ENCODE measurements at regions not wholly inside any gene's neighbourhood (a gene's known extent, or its start where the extent isn't known, plus 50 kb on each side); places are given as distances from the start of the nearest gene placed in this dataset.
A peak's percentile ranks its signal among the peaks of the same experiment; 100 is the strongest.

- TF ChIP-seq TFE3 (CRISPR knock-in tag; IDR thresholded peaks at IDR 0.05) (peak; percentile 98), GTF2E2 (tag; IDR thresholded peaks at IDR 0.05) (no peak), ZNF431 (CRISPR knock-in tag; IDR thresholded peaks at IDR 0.05) (no peak), NKRF (IDR thresholded peaks at IDR 0.05; ENCODE audit: borderline replicate concordance) (no peak), MAFG (tag; conservative IDR thresholded peaks at IDR 0.05) (no peak), ZNF696 (CRISPR knock-in tag; conservative IDR thresholded peaks at IDR 0.05) (no peak), NFYB (IDR thresholded peaks at IDR 0.05; ENCODE audit: extremely low read depth, insufficient read length) (peak; percentile 51), CREB5 (CRISPR knock-in tag; IDR thresholded peaks at IDR 0.05) (no peak), MED1 (CRISPR knock-in tag; IDR thresholded peaks at IDR 0.05; ENCODE audit: borderline replicate concordance) (no peak), MCM7 (IDR thresholded peaks at IDR 0.05) (no peak), ETV1 (tag; conservative IDR thresholded peaks at IDR 0.05; ENCODE audit: low read depth) (no peak), KDM2B (CRISPR knock-in tag; IDR thresholded peaks at IDR 0.05) (no peak)
Measured at GRCh38 chr16:22670551-22671041, 143.4 kb upstream of the HS3ST2 start (continued).

Measured in K562 (cell line).